ENCODE measurements at regions not wholly inside any gene's neighbourhood (a gene's known extent, or its start where the extent isn't known, plus 50 kb on each side); places are given as distances from the start of the nearest gene placed in this dataset.

GRCh38 chr3:168828943-168829342, 733.2 kb upstream of the GOLIM4 start:
- no peak for DNase-seq (ENCODE audit: low read depth)
- no peak overlapping the region for H3K4me3 ChIP-seq (ENCODE audit: control insufficient read depth, low read depth, low read length)
- no peak for TF ChIP-seq CTCF (IDR thresholded peaks at IDR 0.05; ENCODE audit: control insufficient read depth, insufficient read depth, low read depth, low read length, missing control alignments)

GRCh38 chr3:168828536-168828935, 732.8 kb upstream of the GOLIM4 start:
- no peak for TF ChIP-seq CTCF (IDR thresholded peaks at IDR 0.05; ENCODE audit: control insufficient read depth, insufficient read depth, low read depth, low read length, missing control alignments)
- DNase-seq (ENCODE audit: low read depth): no peak
- no peak overlapping the region for H3K4me3 ChIP-seq (ENCODE audit: control insufficient read depth, low read depth, low read length)

GRCh38 chr3:168828014-168828413, 732.3 kb upstream of the GOLIM4 start:
- no peak for TF ChIP-seq CTCF (IDR thresholded peaks at IDR 0.05; ENCODE audit: control insufficient read depth, insufficient read depth, low read depth, low read length, missing control alignments)
- DNase-seq (ENCODE audit: low read depth): no peak
- no peak overlapping the region for H3K4me3 ChIP-seq (ENCODE audit: control insufficient read depth, low read depth, low read length)

- DNase-seq (ENCODE audit: low read depth): no peak
- TF ChIP-seq CTCF (IDR thresholded peaks at IDR 0.05; ENCODE audit: control insufficient read depth, insufficient read depth, low read depth, low read length, missing control alignments): no peak
- no peak overlapping the region for H3K4me3 ChIP-seq (ENCODE audit: control insufficient read depth, low read depth, low read length)
These were observed 728.4 kb upstream of the GOLIM4 start for GRCh38 chr3:168824107-168824506.

- no peak overlapping the region for H3K4me3 ChIP-seq (ENCODE audit: control insufficient read depth, low read depth, low read length)
- DNase-seq (ENCODE audit: low read depth): no peak
- no peak for TF ChIP-seq CTCF (IDR thresholded peaks at IDR 0.05; ENCODE audit: control insufficient read depth, insufficient read depth, low read depth, low read length, missing control alignments)
These were observed 727.7 kb upstream of the GOLIM4 start for GRCh38 chr3:168823466-168823865.

GRCh38 chr3:168820810-168821415, 725.2 kb upstream of the GOLIM4 start:
- no peak overlapping the region for H3K4me3 ChIP-seq (ENCODE audit: control insufficient read depth, low read depth, low read length)
- no peak for DNase-seq (ENCODE audit: low read depth)
- no peak for TF ChIP-seq CTCF (IDR thresholded peaks at IDR 0.05; ENCODE audit: control insufficient read depth, insufficient read depth, low read depth, low read length, missing control alignments)

- H3K4me3 ChIP-seq (ENCODE audit: control insufficient read depth, low read depth, low read length): no peak overlapping the region
- no peak for TF ChIP-seq CTCF (IDR thresholded peaks at IDR 0.05; ENCODE audit: control insufficient read depth, insufficient read depth, low read depth, low read length, missing control alignments)
- DNase-seq (ENCODE audit: low read depth): no peak
These were observed 721.5 kb upstream of the GOLIM4 start for GRCh38 chr3:168817177-168817576.
